ACC112 (cell line): ENCODE measurements at regions not wholly inside any gene's neighbourhood (a gene's known extent, or its start where the extent isn't known, plus 50 kb on each side); places are given as distances from the start of the nearest gene placed in this dataset.

Experiments used
- H2AFZ ChIP-seq: fragments of 200-600 bp; sonication (generic); one replicate; pipeline ENCODE4 v1.6.0; 2017; ENCODE audit warnings: antibody characterized with exemption, low read length; ENCODE audit not compliant: unreplicated experiment
- H3K27ac ChIP-seq: fragments of 200-600 bp; sonication (generic); 2 replicates; pipeline ENCODE4 v1.5.1; 2014; ENCODE audit warnings: low read depth, mild to moderate bottlenecking, antibody characterized with exemption, low read length, moderate library complexity
- H3K27me3 ChIP-seq: fragments of 200-600 bp; sonication (generic); 2 replicates; pipeline ENCODE4 v1.6.1; 2014; ENCODE audit warnings: mild to moderate bottlenecking, antibody characterized with exemption, low read length, moderate library complexity, mixed read lengths; ENCODE audit not compliant: insufficient read depth
- H3K36me3 ChIP-seq: fragments of 200-600 bp; sonication (generic); 2 replicates; pipeline ENCODE4 v1.6.1; 2016; ENCODE audit warnings: mild to moderate bottlenecking, antibody characterized with exemption, low read length, moderate library complexity, mixed read lengths; ENCODE audit not compliant: insufficient read depth
- H3K4me1 ChIP-seq: fragments of 200-600 bp; sonication (generic); one replicate; pipeline ENCODE4 v1.6.1; 2016; ENCODE audit warnings: low read length, mixed read lengths; ENCODE audit not compliant: insufficient read depth, unreplicated experiment, control insufficient read depth
- H3K4me3 ChIP-seq: fragments of 200-600 bp; sonication (generic); 2 replicates; pipeline ENCODE4 v1.5.1; 2014; ENCODE audit warnings: mild to moderate bottlenecking, low read depth, low read length
- H3K79me2 ChIP-seq: fragments of 200-600 bp; sonication (generic); one replicate; pipeline ENCODE4 v1.6.0; 2016; ENCODE audit warnings: low read length; ENCODE audit not compliant: control insufficient read depth, unreplicated experiment, insufficient read depth

GRCh38 chr9:691825-692400 is 149.6 kb upstream of the DMRT1 start:
- Histone ChIP-seq H3K27me3 (no peaks in the 10 kb centered on the region), H3K4me3 (no peak overlapping the region), H3K27ac (no peak overlapping the region), H3K4me1 (peaks cover 44% of the 10 kb centered on the region), H3K79me2 (no peaks in the 10 kb centered on the region), H3K36me3 (no peaks in the 10 kb centered on the region), H2AFZ (no peak overlapping the region)

DNA sequence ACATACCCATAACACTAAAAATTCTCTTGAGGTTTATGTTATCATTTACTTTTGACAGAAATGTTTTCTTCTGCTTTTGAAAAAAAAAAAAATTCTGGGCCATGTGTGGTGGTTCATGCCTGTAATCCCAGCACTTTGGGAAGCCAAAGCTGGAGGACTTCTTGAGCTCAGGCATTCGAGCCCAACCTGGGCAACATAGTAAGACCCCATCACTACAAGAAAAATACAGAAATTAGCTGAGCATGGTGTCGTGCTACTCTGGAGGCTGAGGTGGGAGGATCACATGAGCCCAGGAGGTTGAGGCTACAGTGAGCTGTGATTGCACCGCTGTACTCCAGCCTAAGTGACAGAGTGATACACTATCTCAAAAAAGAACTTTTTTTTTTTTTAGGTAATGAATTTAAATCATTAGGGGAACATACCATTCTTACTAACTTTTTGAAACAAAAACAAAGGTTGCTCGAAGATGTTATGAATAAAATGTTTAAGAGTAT is 148.8 kb upstream of the DMRT1 start:
- peak overlapping the region; percentile 59; the same call in 1 of the 2 replicates for H3K4me3 ChIP-seq
- peak overlapping the region; percentile 73 for H2AFZ ChIP-seq
- peaks cover 46% of the 10 kb centered on the region for H3K4me1 ChIP-seq
- H3K27ac ChIP-seq: peak overlapping the region; percentile 86
- H3K27me3 ChIP-seq: no peaks in the 10 kb centered on the region
- no peaks in the 10 kb centered on the region for H3K36me3 ChIP-seq
- H3K79me2 ChIP-seq: peaks cover 7% of the 10 kb centered on the region

DNA sequence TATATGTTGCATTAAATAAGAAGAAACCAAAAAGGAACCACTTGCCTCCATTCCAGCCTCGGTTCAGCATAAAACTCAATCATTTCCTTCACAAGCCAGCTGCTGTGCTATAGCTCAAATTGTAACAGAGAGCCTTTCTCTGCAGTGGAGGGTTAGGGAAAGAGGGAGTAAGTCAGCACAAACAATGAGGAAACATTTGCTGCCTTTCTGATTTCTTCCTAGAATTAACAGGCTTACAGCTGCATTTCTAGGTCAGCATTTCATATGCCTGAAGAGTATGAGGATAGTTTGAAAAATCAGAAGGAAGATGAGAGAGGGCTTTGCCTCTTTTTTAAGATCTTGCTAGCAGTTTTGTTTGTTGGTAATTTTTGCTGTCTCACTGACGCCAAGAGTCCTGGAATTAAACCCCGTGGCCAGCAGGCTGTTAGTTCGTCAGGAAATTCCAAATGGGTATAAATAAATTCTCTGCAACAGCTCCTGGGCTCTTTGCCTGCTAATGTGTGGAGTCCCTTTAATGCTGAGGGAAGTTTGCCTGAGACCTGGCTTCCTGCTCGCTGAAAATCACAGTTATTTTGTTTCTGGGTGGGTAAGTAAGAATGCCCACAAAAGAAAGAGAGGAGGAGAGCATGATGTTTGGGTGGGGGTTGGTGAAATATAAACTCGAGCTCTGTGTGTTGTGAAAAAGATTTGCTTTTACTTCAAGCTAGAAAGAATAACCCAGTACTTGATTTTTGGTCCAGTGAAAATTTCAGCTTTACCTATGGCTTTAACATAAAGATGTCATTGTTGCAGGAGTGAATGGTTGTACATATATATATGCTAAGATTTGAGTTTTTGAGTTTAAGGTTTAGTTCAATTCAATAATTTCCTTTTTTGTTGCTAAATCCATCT is 148.1 kb upstream of the DMRT1 start:
- peaks cover 10% of the 10 kb centered on the region for H3K79me2 ChIP-seq
- H3K36me3 ChIP-seq: no peaks in the 10 kb centered on the region
- no peaks in the 10 kb centered on the region for H3K27me3 ChIP-seq
- H3K27ac ChIP-seq: peak overlapping the region; percentile 86
- H3K4me1 ChIP-seq: peaks cover 54% of the 10 kb centered on the region
- peak overlapping the region; percentile 59 for H3K4me3 ChIP-seq
- H2AFZ ChIP-seq: peak overlapping the region; percentile 73

DNA sequence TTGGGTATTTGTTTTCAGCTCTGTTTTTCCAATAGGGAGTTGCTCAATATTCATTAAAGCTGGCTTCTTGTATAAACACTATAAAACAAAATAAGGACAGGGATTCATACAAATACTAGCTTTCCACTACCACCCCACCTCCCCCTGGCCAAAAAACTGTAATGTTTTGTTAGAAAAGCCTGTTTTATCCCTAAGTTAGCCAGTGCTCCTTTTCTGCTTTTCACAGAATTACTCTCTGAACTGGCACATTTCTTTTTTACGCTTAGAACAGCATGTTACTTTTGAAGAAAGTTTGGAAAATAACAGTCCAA is 147.4 kb upstream of the DMRT1 start:
- no peaks in the 10 kb centered on the region for H3K36me3 ChIP-seq
- H2AFZ ChIP-seq: peak overlapping the region; percentile 17
- no peaks in the 10 kb centered on the region for H3K27me3 ChIP-seq
- H3K27ac ChIP-seq: peak overlapping the region; percentile 86
- H3K4me3 ChIP-seq: peak overlapping the region; percentile 59
- peaks cover 11% of the 10 kb centered on the region for H3K79me2 ChIP-seq
- H3K4me1 ChIP-seq: peaks cover 60% of the 10 kb centered on the region

DNA sequence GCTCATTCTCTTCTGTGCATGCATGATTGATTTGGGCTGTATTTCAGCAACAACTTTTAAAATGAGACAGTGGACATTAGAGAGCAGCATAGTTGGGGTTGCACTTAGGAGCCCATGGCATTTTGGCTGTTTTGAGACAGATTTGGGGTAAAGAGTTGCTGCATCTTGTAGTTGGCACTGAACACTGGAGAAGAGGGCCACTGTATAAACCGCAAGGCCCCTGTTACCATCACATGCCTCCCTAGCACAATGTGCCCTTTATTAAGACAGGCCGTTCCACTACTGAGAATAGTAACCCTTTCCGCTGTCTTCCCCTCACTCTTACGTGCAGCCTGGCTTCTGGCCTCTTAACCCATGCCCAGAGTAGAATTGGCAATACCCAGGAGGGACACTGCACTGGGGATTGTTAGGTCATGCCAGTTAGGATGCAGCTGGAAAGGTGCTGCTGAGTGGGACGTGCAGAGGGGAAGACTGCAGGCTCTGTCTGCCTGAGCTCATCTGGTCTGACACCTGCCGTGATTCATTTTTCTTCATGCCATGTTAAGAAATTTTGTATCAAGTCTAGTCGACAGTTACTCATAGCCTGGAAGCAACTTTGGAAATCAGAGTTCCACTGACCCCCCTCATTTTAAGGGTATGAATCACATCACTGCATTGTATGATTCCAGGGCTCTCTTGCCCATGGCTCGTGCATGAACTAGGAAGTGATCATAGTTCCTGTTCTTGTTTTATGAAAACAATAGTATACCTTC is 146.9 kb upstream of the DMRT1 start:
- Histone ChIP-seq H3K4me3 (peak overlapping the region; percentile 59), H3K27me3 (no peaks in the 10 kb centered on the region), H3K36me3 (no peaks in the 10 kb centered on the region), H3K27ac (peak overlapping the region; percentile 86), H2AFZ (peak overlapping the region; percentile 17), H3K4me1 (peaks cover 60% of the 10 kb centered on the region), H3K79me2 (peaks cover 16% of the 10 kb centered on the region)

DNA sequence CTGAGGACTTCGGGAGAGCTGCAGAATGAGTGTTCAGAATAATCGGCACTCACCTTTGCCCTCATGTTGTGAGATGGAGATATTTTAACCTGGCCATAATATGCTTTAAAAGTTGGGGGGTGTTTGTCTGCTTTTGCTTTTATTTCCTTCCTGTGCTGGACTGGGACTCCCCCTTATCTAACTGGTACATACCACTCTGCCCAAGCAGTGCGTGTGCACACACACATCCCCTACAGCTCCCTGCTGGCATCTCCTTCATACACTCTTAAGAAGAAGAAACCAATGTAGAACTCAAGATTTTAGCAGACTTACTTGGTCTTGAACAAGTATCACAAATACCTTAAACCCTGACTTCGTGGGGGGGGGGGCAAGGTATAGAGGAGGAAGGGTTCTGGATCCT is 146.2 kb upstream of the DMRT1 start:
- Histone ChIP-seq H3K27ac (peak overlapping the region; percentile 79), H3K79me2 (peaks cover 16% of the 10 kb centered on the region), H3K4me1 (peaks cover 60% of the 10 kb centered on the region), H2AFZ (no peak overlapping the region), H3K36me3 (no peaks in the 10 kb centered on the region), H3K27me3 (no peaks in the 10 kb centered on the region), H3K4me3 (peak overlapping the region; percentile 59)

DNA sequence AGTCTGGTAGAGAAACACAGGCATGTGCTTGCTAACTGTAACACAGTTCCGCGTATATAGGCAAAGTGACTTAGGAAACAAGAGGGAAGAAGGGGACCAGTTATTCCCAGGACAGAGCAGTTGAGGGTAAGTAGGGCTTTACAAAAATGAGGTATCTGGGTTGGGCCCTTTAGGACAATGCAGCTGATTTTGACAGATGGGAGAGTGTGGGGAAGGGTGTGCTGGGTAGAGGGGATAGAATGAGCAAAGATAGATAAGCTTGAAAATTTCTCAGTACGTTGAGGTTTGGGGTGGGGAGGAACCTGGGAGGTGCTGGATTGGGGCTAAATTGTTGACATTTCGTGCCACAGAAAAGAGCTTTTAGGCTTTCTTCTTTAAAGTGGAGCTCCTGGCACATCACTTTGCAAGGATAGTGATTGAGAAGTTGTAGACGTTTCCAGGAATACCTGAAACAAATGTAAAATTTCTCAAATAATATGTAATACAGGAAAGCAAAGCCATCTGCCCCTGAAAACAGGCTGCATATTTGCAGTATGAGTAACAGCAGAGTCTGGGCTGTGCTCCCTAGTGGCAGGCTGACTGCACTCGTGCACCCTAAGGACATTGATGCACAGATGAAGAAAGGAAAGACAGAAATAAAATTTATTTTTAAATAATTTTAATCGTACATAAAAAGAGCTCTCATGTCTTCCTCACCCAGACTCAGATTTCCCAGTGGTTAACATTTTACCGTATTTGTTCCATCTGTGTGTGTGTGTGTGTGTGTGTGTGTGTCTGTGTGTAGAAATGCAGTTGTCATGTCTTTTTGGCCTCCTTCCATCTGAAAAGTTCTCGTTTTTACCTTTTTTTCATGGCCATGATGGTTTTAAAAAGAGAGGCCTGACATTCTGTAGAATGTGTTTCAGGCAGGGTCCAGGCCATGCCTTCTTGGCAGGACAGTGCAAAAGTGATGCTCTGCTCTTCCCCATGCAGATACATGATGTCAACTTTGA is 144.9 kb upstream of the DMRT1 start:
- Histone ChIP-seq H3K4me3 (peak overlapping the region; percentile 50), H3K4me1 (peaks cover 60% of the 10 kb centered on the region), H2AFZ (peak overlapping the region; percentile 60), H3K79me2 (peaks cover 16% of the 10 kb centered on the region), H3K27ac (peak overlapping the region; percentile 83), H3K27me3 (no peaks in the 10 kb centered on the region), H3K36me3 (no peaks in the 10 kb centered on the region)

DNA sequence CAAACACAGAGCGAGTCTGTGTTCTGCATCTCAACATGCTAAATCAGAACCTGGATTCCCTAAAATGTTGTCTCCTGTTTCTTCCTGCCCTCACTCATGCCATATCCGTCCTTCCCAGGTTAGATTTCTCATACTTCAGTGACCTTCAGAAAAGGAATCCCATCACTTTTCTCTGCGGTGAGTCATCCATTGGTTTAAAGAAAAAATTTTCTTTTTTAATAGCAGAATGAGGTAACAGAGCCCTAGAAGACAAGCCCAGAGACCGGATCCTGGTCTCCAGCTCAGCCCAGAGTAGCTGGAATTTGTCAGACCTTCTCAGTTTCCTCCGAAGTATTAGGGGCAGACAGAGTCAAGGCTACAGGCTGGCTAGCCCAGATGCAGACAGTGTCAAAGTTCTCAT is 143.2 kb upstream of the DMRT1 start:
- Histone ChIP-seq H3K4me1 (peaks cover 54% of the 10 kb centered on the region), H3K4me3 (no peak overlapping the region), H3K79me2 (peaks cover 16% of the 10 kb centered on the region), H3K36me3 (no peaks in the 10 kb centered on the region), H3K27me3 (no peaks in the 10 kb centered on the region), H2AFZ (no peak overlapping the region), H3K27ac (peak overlapping the region; percentile 39)

DNA sequence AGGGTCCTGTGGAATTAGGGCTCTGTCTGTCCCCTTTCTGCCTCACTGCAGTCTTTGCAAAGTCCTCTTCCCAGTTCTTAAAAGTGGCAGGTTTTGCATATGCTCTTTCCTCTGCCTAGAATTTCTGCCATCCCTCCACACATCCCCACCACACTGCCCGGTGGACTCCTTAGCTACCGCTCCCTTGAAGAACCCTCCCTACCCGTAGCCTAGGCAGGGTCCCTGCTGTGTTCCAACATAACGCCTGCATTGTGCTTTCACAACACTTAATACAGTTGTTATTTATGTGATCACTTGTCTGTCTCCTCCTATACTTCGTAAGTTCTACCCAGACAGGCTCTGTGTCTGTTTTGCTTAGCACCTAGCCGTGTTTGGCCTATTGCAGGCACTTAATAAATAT is 142.5 kb upstream of the DMRT1 start:
- H3K4me3 ChIP-seq: no peak overlapping the region
- peaks cover 49% of the 10 kb centered on the region for H3K4me1 ChIP-seq
- H3K36me3 ChIP-seq: no peaks in the 10 kb centered on the region
- no peaks in the 10 kb centered on the region for H3K27me3 ChIP-seq
- no peak overlapping the region for H3K27ac ChIP-seq
- H3K79me2 ChIP-seq: peaks cover 16% of the 10 kb centered on the region
- H2AFZ ChIP-seq: no peak overlapping the region

DNA sequence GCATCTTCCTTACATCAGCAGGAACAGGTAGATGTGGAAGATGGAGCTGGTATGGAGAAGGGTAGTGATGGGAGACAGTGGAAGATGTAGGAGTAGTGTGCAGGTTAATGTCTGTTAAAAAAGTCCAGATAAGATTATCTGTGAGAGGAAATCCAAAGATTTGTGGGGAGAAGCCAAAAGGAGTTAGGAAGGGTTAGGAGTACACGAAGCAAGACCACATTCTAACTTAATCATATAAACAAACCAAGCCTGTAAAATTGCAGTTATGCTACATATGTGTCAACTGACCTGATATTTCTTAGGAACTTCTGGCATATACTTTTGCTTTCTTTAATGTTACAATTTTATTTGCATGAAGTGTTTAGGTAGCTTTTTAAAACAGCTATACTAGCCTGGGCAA is 142.1 kb upstream of the DMRT1 start:
- no peaks in the 10 kb centered on the region for H3K36me3 ChIP-seq
- H3K79me2 ChIP-seq: peaks cover 16% of the 10 kb centered on the region
- H2AFZ ChIP-seq: no peak overlapping the region
- H3K27me3 ChIP-seq: no peaks in the 10 kb centered on the region
- peaks cover 48% of the 10 kb centered on the region for H3K4me1 ChIP-seq
- no peak overlapping the region for H3K27ac ChIP-seq
- no peak overlapping the region for H3K4me3 ChIP-seq
